CD4-positive, alpha-beta T cell (primary cell): ENCODE measurements at regions not wholly inside any gene's neighbourhood (a gene's known extent, or its start where the extent isn't known, plus 50 kb on each side); places are given as distances from the start of the nearest gene placed in this dataset.

ENCODE experiments used
- ATAC-seq: fragments of 200-7000 bp; cut with Tn5 transposase; one replicate; pipeline ENCODE4 v1.10.0; 2022; ENCODE audit warnings: mild to moderate bottlenecking; ENCODE audit not compliant: poor library complexity
- CTCF ChIA-PET: fragments of 350-600 bp; sonication (Branson Sonifier 250); formaldehyde crosslinking; loops from one replicate; lab custom pipeline; 2021; ENCODE audit warnings: antibody characterized with exemption, inconsistent platforms; lab: Charles Lee
- POLR2A ChIA-PET: fragments of 350-600 bp; sonication (Branson Sonifier 250); formaldehyde crosslinking; loops from one replicate; lab custom pipeline; 2021; ENCODE audit warnings: antibody characterized with exemption, inconsistent platforms; lab: Charles Lee
- DNase-seq, 14 experiments: peaks; one replicate each; pipeline ENCODE4 v3.0.0-alpha.2; 2013 to 2020; ENCODE audit warnings: mixed read lengths in 2 of 14
- H3K27ac ChIP-seq, 2 donors: one replicate each; pipeline versions ENCODE4 v1.5.1 to v1.7.0; 2013; ENCODE audit warnings: low read length in 2 of 2, low read depth in 1 of 2, mild to moderate bottlenecking in 1 of 2
- H3K27me3 ChIP-seq, 2 experiments: 1 replicate in 1 of 2; 2 replicates in 1 of 2; pipeline versions ENCODE4 v1.6.1 to v1.7.0; 2013; ENCODE audit warnings: low read length in 2 of 2, control low read depth in 1 of 2, mild to moderate bottlenecking in 1 of 2, moderate library complexity in 1 of 2; ENCODE audit not compliant: insufficient read depth in 2 of 2, control insufficient read depth in 1 of 2
- H3K36me3 ChIP-seq: one replicate; pipeline ENCODE4 v1.6.1; 2013; ENCODE audit warnings: low read length, control low read depth; ENCODE audit not compliant: insufficient read depth
- H3K4me1 ChIP-seq: one replicate; pipeline ENCODE4 v1.6.1; 2013; ENCODE audit warnings: low read length, control low read depth; ENCODE audit not compliant: insufficient read depth
- H3K4me3 ChIP-seq: one replicate; pipeline ENCODE4 v1.5.1; 2013; ENCODE audit warnings: mild to moderate bottlenecking, low read length, moderate library complexity
- H3K9me3 ChIP-seq, 2 experiments: 1 replicate in 1 of 2; 2 replicates in 1 of 2; pipeline versions ENCODE4 v1.6.1 to v1.7.0; 2013; ENCODE audit warnings: low read length in 2 of 2, mild to moderate bottlenecking in 2 of 2, control low read depth in 1 of 2, moderate library complexity in 1 of 2; ENCODE audit not compliant: control insufficient read depth in 1 of 2, insufficient read depth in 1 of 2
- H3K27ac Mint-ChIP-seq: one replicate; pipeline ENCODE4 v1.8.0; 2020; ENCODE audit warnings: mixed read lengths
- H3K27me3 Mint-ChIP-seq: one replicate; pipeline ENCODE4 v1.8.0; 2021; ENCODE audit warnings: mixed read lengths
- H3K36me3 Mint-ChIP-seq: one replicate; pipeline ENCODE4 v1.8.0; 2021; ENCODE audit warnings: low read depth, mixed read lengths
- H3K4me1 Mint-ChIP-seq: one replicate; pipeline ENCODE4 v1.8.0; 2021; ENCODE audit warnings: low read depth, mixed read lengths
- H3K4me3 Mint-ChIP-seq: one replicate; pipeline ENCODE4 v1.8.0; 2020; ENCODE audit warnings: mild to moderate bottlenecking, mixed read lengths
- H3K9me3 Mint-ChIP-seq: one replicate; pipeline ENCODE4 v1.8.0; 2020; ENCODE audit warnings: mixed read lengths
- intact Hi-C, 2 experiments: fragments of 100-400 bp; cut with DNase I in 1 of 2; cut with micrococcal nuclease in 1 of 2; formaldehyde crosslinking; loops; one replicate each; pipeline versions ENCODE4 v1.15.1 to v1.9.0; 2023 to 2025; cut with DNase I, micrococcal nuclease
- TF ChIP-seq, protein P1 (sequence below): fragments of 200-600 bp; IDR thresholded peaks from one replicate; pipeline ENCODE4 v1.8.0; 2022; ENCODE audit warnings: antibody characterized with exemption, mild to moderate bottlenecking

DNA sequence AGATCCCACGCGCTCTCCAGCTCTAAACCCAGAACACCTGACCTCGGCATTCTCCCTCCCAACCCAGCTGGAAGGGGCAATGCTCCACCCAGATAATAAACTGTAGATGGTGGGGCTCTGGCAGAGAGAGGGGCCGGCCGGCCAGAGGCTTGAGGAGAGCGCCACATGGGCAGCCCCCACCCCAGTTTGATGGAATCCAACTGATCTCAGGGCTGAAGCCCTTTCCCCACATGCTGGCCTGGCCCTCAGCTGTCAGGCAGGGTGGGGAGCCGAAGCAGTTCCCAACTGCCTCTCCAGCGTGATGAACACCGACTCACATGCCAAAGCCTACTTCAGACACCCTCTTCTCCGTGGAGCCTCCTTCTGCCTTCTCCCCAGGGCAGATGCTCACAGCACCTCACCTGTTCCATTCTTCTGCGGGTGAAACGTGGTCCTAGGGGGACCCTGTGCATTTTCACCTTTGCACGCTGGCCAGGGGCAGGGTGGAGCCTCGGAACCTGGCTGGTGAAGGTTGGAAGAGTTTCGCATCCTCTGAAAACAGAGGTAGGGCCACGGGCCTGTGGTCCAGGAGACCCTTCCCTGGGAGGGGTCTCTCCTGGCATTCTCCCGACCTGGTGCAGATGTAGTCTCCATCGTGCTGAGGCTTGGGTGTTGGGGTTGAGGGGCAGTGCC is 65.7 kb upstream of the ZNF469 start:
- Histone ChIP-seq H3K4me3 (no peak overlapping the region), H3K9me3 (peaks cover 0 to 14% of the 10 kb centered on the region in 2 experiments), H3K27ac (no peak overlapping the region), H3K4me1 (no peaks in the 10 kb centered on the region), H3K27me3 (no peaks in the 10 kb centered on the region), H3K36me3 (no peaks in the 10 kb centered on the region)
- H3K27ac Mint-ChIP-seq, result no peak overlapping the region
- intact Hi-C loops, result no loop called here
- TF ChIP-seq, protein P1, sequence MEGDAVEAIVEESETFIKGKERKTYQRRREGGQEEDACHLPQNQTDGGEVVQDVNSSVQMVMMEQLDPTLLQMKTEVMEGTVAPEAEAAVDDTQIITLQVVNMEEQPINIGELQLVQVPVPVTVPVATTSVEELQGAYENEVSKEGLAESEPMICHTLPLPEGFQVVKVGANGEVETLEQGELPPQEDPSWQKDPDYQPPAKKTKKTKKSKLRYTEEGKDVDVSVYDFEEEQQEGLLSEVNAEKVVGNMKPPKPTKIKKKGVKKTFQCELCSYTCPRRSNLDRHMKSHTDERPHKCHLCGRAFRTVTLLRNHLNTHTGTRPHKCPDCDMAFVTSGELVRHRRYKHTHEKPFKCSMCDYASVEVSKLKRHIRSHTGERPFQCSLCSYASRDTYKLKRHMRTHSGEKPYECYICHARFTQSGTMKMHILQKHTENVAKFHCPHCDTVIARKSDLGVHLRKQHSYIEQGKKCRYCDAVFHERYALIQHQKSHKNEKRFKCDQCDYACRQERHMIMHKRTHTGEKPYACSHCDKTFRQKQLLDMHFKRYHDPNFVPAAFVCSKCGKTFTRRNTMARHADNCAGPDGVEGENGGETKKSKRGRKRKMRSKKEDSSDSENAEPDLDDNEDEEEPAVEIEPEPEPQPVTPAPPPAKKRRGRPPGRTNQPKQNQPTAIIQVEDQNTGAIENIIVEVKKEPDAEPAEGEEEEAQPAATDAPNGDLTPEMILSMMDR, result no peak
- ChIA-PET CTCF (no interaction called here), POLR2A (no interaction called here)
- H3K27me3 Mint-ChIP-seq, result peaks cover 12% of the 10 kb centered on the region
- H3K9me3 Mint-ChIP-seq, result no peaks in the 10 kb centered on the region
- DNase-seq (no peak), ATAC-seq (no peak)
- no peaks in the 10 kb centered on the region for H3K36me3 Mint-ChIP-seq
- H3K4me3 Mint-ChIP-seq, result no peak overlapping the region
- H3K4me1 Mint-ChIP-seq, result no peaks in the 10 kb centered on the region

DNA sequence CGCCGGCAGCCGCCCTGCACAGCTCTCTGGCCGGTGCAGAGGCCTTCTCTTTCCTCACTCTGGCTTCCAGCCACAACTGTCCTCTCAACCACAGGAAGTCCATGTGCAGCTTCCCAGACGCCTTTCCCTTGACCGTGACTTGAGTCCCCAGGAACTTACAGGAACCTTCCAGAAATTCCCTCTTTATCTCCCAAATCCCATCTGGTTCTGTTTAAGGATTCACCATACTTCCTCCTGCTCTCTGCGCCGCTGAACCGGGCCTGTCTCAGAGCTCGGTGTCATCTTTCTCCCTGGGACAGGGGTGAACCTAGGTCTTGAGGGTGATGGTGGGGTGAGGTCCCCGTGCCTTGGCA is 65.2 kb upstream of the ZNF469 start:
- H3K4me1 ChIP-seq, result no peaks in the 10 kb centered on the region
- no peaks in the 10 kb centered on the region for H3K27me3 ChIP-seq
- peaks cover 7% of the 10 kb centered on the region for H3K27me3 Mint-ChIP-seq
- POLR2A ChIA-PET, result no interaction called here
- no peaks in the 10 kb centered on the region for H3K9me3 Mint-ChIP-seq
- ATAC-seq (no peak), DNase-seq (no peak)
- no peaks in the 10 kb centered on the region for H3K36me3 ChIP-seq
- H3K27ac Mint-ChIP-seq, result no peak overlapping the region
- H3K4me1 Mint-ChIP-seq, result no peaks in the 10 kb centered on the region
- H3K36me3 Mint-ChIP-seq, result no peaks in the 10 kb centered on the region
- H3K4me3 ChIP-seq, result no peak overlapping the region
- peaks cover 0 to 19% of the 10 kb centered on the region in 2 experiments for H3K9me3 ChIP-seq
- no peak overlapping the region for H3K27ac ChIP-seq
- CTCF ChIA-PET, result no interaction called here
- intact Hi-C loops, result no loop called here
- TF ChIP-seq, protein P1, result no peak
- no peak overlapping the region for H3K4me3 Mint-ChIP-seq

DNA sequence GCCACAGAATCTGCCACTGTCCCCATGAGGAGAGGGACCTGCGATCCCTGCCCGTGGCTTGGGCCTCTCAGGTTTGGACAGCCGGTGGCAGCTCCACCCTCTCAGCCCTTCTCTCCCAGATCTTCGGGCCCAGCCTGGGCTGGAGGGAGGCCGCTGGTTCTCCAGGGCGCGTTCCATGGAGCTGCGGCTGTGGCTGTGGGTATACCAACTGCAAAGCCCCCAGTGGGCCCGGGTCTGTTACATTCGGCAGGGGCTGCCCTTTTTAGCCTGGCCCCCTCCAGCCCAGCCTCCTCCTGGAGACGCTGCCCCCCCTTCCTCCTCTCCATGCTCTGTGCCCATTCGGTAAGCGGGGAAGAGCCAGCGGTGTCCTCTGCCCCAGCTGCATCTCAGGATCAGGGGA is 64.7 kb upstream of the ZNF469 start:
- Mint-ChIP-seq H3K4me1 (no peaks in the 10 kb centered on the region), H3K27ac (no peak overlapping the region), H3K9me3 (no peaks in the 10 kb centered on the region), H3K27me3 (peaks cover 6% of the 10 kb centered on the region), H3K36me3 (no peaks in the 10 kb centered on the region), H3K4me3 (no peak overlapping the region)
- TF ChIP-seq, protein P1, result no peak
- intact Hi-C loops, result no loop called here
- Histone ChIP-seq H3K4me3 (no peak overlapping the region), H3K27me3 (no peaks in the 10 kb centered on the region), H3K9me3 (peaks cover 0 to 19% of the 10 kb centered on the region in 2 experiments), H3K27ac (no peak overlapping the region), H3K36me3 (no peaks in the 10 kb centered on the region), H3K4me1 (no peaks in the 10 kb centered on the region)
- POLR2A ChIA-PET, result no interaction called here
- ATAC-seq (no peak), DNase-seq (no peak)
- CTCF ChIA-PET, result no interaction called here
